ENCODE measurements at regions not wholly inside any gene's neighbourhood (a gene's known extent, or its start where the extent isn't known, plus 50 kb on each side); places are given as distances from the start of the nearest gene placed in this dataset.
"Not testable (repeated sequence)": the region's sequence is repeated elsewhere in the genome, so short reads cannot be mapped to it uniquely, and the experiment has no call there.

GRCh38 chr12:75685617-75686225, 174.3 kb upstream of the KRR1 start:
- H3K36me3 ChIP-seq (ENCODE audit: control insufficient read depth, insufficient read depth, low read length) = no peaks in the 10 kb centered on the region
- WGBS, 2 experiments = 83% methylated on average over 1 of the region's 2 CpGs; no CpG with 5 or more reads in 1 of the 2 experiments
- no peak overlapping the region for H3K4me3 ChIP-seq (ENCODE audit: insufficient read depth, low read depth, low read length)
- no peak overlapping the region for H3K27ac ChIP-seq (ENCODE audit: insufficient read depth, low read depth, low read length, poor library complexity, severe bottlenecking)
- no peaks in the 10 kb centered on the region for H3K27me3 ChIP-seq (ENCODE audit: control insufficient read depth, insufficient read depth, low read length, poor library complexity, severe bottlenecking)
- H3K4me1 ChIP-seq (ENCODE audit: control insufficient read depth, insufficient read depth, low read length) = no peaks in the 10 kb centered on the region
- H3K9me3 ChIP-seq (ENCODE audit: control insufficient read depth, low read length) = no peaks in the 10 kb centered on the region

- H3K27me3 ChIP-seq (ENCODE audit: control insufficient read depth, insufficient read depth, low read length, poor library complexity, severe bottlenecking) = no peaks in the 10 kb centered on the region
- H3K36me3 ChIP-seq (ENCODE audit: control insufficient read depth, insufficient read depth, low read length) = no peaks in the 10 kb centered on the region
- H3K9me3 ChIP-seq (ENCODE audit: control insufficient read depth, low read length) = no peaks in the 10 kb centered on the region
- H3K27ac ChIP-seq (ENCODE audit: insufficient read depth, low read depth, low read length, poor library complexity, severe bottlenecking) = no peak overlapping the region
- H3K4me1 ChIP-seq (ENCODE audit: control insufficient read depth, insufficient read depth, low read length) = no peaks in the 10 kb centered on the region
- no peak overlapping the region for H3K4me3 ChIP-seq (ENCODE audit: insufficient read depth, low read depth, low read length)
- WGBS, 2 experiments = 93 to 94% methylated on average over 5 of the region's 5 CpGs
Observed at GRCh38 chr12:75684678-75685616, 173.5 kb upstream of the KRR1 start.

- H3K4me1 ChIP-seq (ENCODE audit: control insufficient read depth, insufficient read depth, low read length); H3K4me3 ChIP-seq (ENCODE audit: insufficient read depth, low read depth, low read length); H3K9me3 ChIP-seq (ENCODE audit: control insufficient read depth, low read length); H3K27me3 ChIP-seq (ENCODE audit: control insufficient read depth, insufficient read depth, low read length, poor library complexity, severe bottlenecking); H3K27ac ChIP-seq (ENCODE audit: insufficient read depth, low read depth, low read length, poor library complexity, severe bottlenecking); H3K36me3 ChIP-seq (ENCODE audit: control insufficient read depth, insufficient read depth, low read length): not testable (repeated sequence)
- 95% methylated on average over 4 of the region's 4 CpGs for WGBS, 2 experiments
Observed at GRCh38 chr12:75683995-75684586, 172.7 kb upstream of the KRR1 start.

- WGBS, 2 experiments = 91 to 97% methylated on average over 2 of the region's 2 CpGs
- H3K36me3 ChIP-seq (ENCODE audit: control insufficient read depth, insufficient read depth, low read length) = no peaks in the 10 kb centered on the region
- H3K27ac ChIP-seq (ENCODE audit: insufficient read depth, low read depth, low read length, poor library complexity, severe bottlenecking) = no peak overlapping the region
- H3K4me3 ChIP-seq (ENCODE audit: insufficient read depth, low read depth, low read length) = no peak overlapping the region
- H3K27me3 ChIP-seq (ENCODE audit: control insufficient read depth, insufficient read depth, low read length, poor library complexity, severe bottlenecking) = no peaks in the 10 kb centered on the region
- H3K4me1 ChIP-seq (ENCODE audit: control insufficient read depth, insufficient read depth, low read length) = no peaks in the 10 kb centered on the region
- no peaks in the 10 kb centered on the region for H3K9me3 ChIP-seq (ENCODE audit: control insufficient read depth, low read length)
Observed at GRCh38 chr12:75683220-75683619, 171.8 kb upstream of the KRR1 start.

- no peak overlapping the region for H3K4me3 ChIP-seq (ENCODE audit: insufficient read depth, low read depth, low read length)
- WGBS, 2 experiments = 94 to 98% methylated on average over 5 of the region's 5 CpGs
Observed at GRCh38 chr12:75677522-75677921, 166.1 kb upstream of the KRR1 start.

GRCh38 chr12:75674393-75674792, 163.0 kb upstream of the KRR1 start:
- Histone ChIP-seq H3K4me1 (ENCODE audit: control insufficient read depth, insufficient read depth, low read length) (no peaks in the 10 kb centered on the region), H3K9me3 (ENCODE audit: control insufficient read depth, low read length) (no peaks in the 10 kb centered on the region), H3K36me3 (ENCODE audit: control insufficient read depth, insufficient read depth, low read length) (no peaks in the 10 kb centered on the region), H3K27me3 (ENCODE audit: control insufficient read depth, insufficient read depth, low read length, poor library complexity, severe bottlenecking) (no peaks in the 10 kb centered on the region), H3K27ac (ENCODE audit: insufficient read depth, low read depth, low read length, poor library complexity, severe bottlenecking) (no peak overlapping the region), H3K4me3 (ENCODE audit: insufficient read depth, low read depth, low read length) (no peak overlapping the region)
- WGBS, 2 experiments = 96 to 100% methylated on average over 2 of the region's 2 CpGs

More at GRCh38 chr12:75677522-75677921, 166.1 kb upstream of the KRR1 start:
- Histone ChIP-seq H3K36me3 (ENCODE audit: control insufficient read depth, insufficient read depth, low read length) (no peaks in the 10 kb centered on the region), H3K27me3 (ENCODE audit: control insufficient read depth, insufficient read depth, low read length, poor library complexity, severe bottlenecking) (no peaks in the 10 kb centered on the region), H3K4me1 (ENCODE audit: control insufficient read depth, insufficient read depth, low read length) (no peaks in the 10 kb centered on the region), H3K9me3 (ENCODE audit: control insufficient read depth, low read length) (no peaks in the 10 kb centered on the region), H3K27ac (ENCODE audit: insufficient read depth, low read depth, low read length, poor library complexity, severe bottlenecking) (no peak overlapping the region)

- Histone ChIP-seq H3K4me3 (ENCODE audit: insufficient read depth, low read depth, low read length) (no peak overlapping the region), H3K9me3 (ENCODE audit: control insufficient read depth, low read length) (no peaks in the 10 kb centered on the region), H3K27me3 (ENCODE audit: control insufficient read depth, insufficient read depth, low read length, poor library complexity, severe bottlenecking) (no peaks in the 10 kb centered on the region), H3K27ac (ENCODE audit: insufficient read depth, low read depth, low read length, poor library complexity, severe bottlenecking) (no peak overlapping the region), H3K4me1 (ENCODE audit: control insufficient read depth, insufficient read depth, low read length) (no peaks in the 10 kb centered on the region), H3K36me3 (ENCODE audit: control insufficient read depth, insufficient read depth, low read length) (no peaks in the 10 kb centered on the region)
Observed at GRCh38 chr12:75672200-75672599, 160.8 kb upstream of the KRR1 start.

GRCh38 chr12:75670216-75670615, 158.8 kb upstream of the KRR1 start:
- Histone ChIP-seq H3K36me3 (ENCODE audit: control insufficient read depth, insufficient read depth, low read length) (no peaks in the 10 kb centered on the region), H3K4me3 (ENCODE audit: insufficient read depth, low read depth, low read length) (no peak overlapping the region), H3K27me3 (ENCODE audit: control insufficient read depth, insufficient read depth, low read length, poor library complexity, severe bottlenecking) (no peaks in the 10 kb centered on the region), H3K27ac (ENCODE audit: insufficient read depth, low read depth, low read length, poor library complexity, severe bottlenecking) (no peak overlapping the region), H3K9me3 (ENCODE audit: control insufficient read depth, low read length) (no peaks in the 10 kb centered on the region), H3K4me1 (ENCODE audit: control insufficient read depth, insufficient read depth, low read length) (no peaks in the 10 kb centered on the region)
- WGBS, 2 experiments = 76 to 77% methylated on average over 5 of the region's 5 CpGs

- H3K4me3 ChIP-seq (ENCODE audit: insufficient read depth, low read depth, low read length) = no peak overlapping the region
- H3K27me3 ChIP-seq (ENCODE audit: control insufficient read depth, insufficient read depth, low read length, poor library complexity, severe bottlenecking) = no peaks in the 10 kb centered on the region
- WGBS, 2 experiments = 55 to 63% methylated on average over 2 of the region's 2 CpGs
- H3K27ac ChIP-seq (ENCODE audit: insufficient read depth, low read depth, low read length, poor library complexity, severe bottlenecking) = no peak overlapping the region
- H3K9me3 ChIP-seq (ENCODE audit: control insufficient read depth, low read length) = no peaks in the 10 kb centered on the region
- no peaks in the 10 kb centered on the region for H3K36me3 ChIP-seq (ENCODE audit: control insufficient read depth, insufficient read depth, low read length)
- H3K4me1 ChIP-seq (ENCODE audit: control insufficient read depth, insufficient read depth, low read length) = no peaks in the 10 kb centered on the region
Observed at GRCh38 chr12:75666939-75667334, 155.5 kb upstream of the KRR1 start.
